ENCODE measurements at regions not wholly inside any gene's neighbourhood (a gene's known extent, or its start where the extent isn't known, plus 50 kb on each side); places are given as distances from the start of the nearest gene placed in this dataset.

DNA sequence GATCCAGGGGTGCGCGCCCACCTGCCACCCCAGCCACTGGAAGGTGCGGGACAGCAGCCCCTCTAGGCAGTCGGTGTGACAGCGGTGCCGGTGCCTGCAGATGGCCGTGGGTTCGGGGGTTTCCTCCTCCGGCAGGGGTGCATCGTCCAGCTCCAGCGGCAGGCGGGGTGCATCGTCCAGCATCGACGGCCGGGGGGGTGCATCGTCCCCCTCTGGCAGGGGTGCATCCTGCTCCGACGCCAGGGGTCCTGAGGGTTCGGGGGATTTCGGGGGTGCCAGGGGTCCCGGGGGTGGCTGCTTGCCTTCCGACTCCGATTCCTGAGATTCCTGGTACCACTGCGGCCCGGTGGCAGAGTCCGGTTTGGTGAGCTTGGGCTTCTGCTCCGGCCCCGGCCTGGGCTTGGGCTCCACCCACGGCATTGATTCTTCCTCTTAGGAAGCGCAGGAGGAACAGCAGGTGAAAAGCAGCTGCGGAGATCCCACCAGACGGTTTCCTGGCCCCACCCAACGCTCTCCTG lies 90.2 kb upstream of the RAB18 start:
- ChIA-PET CTCF (no interaction called here), POLR2A (no interaction called here)
- no peak overlapping the region for H3K27ac Mint-ChIP-seq
- no peaks in the 10 kb centered on the region for H3K36me3 Mint-ChIP-seq (ENCODE audit: low read depth)
- H3K4me3 Mint-ChIP-seq = no peak overlapping the region
- H3K9me3 Mint-ChIP-seq = no peaks in the 10 kb centered on the region
- H3K27me3 Mint-ChIP-seq = peaks cover 8% of the 10 kb centered on the region
- DNase-seq = no peak
- H3K4me1 Mint-ChIP-seq = no peaks in the 10 kb centered on the region

- H3K4me3 Mint-ChIP-seq = no peak overlapping the region
- no peaks in the 10 kb centered on the region for H3K36me3 Mint-ChIP-seq (ENCODE audit: low read depth)
- no peaks in the 10 kb centered on the region for H3K4me1 Mint-ChIP-seq
- POLR2A ChIA-PET = no interaction called here
- H3K27ac Mint-ChIP-seq = no peak overlapping the region
- no peak for DNase-seq
- no peaks in the 10 kb centered on the region for H3K9me3 Mint-ChIP-seq
- CTCF ChIA-PET = no interaction called here
- H3K27me3 Mint-ChIP-seq = peaks cover 9% of the 10 kb centered on the region
Observed at GRCh38 chr10:27413387-27413786, 90.7 kb upstream of the RAB18 start.

DNA sequence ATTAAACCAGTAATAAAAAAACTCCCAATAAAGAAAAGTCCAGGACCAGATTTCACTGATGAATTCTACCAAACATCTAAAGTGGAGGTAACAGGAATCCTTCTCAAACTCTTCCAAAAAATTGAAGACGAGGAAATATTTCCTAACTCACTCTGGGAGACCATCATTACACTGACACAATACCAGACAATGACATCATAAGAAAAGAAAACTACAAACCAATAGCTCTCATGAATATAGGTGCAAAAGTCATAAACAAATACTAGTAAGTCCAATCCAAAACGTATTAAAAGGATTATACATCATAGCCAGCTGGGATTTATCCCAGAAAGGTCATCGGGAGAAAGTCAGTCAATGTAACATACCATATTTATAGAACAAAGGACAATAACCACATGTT lies 94.0 kb upstream of the RAB18 start:
- ChIA-PET POLR2A (no interaction called here), CTCF (no interaction called here)
- H3K9me3 Mint-ChIP-seq = no peaks in the 10 kb centered on the region
- H3K27ac Mint-ChIP-seq = no peak overlapping the region
- H3K27me3 Mint-ChIP-seq = peaks cover 12% of the 10 kb centered on the region
- no peak overlapping the region for H3K4me3 Mint-ChIP-seq
- DNase-seq = no peak
- no peaks in the 10 kb centered on the region for H3K4me1 Mint-ChIP-seq
- no peaks in the 10 kb centered on the region for H3K36me3 Mint-ChIP-seq (ENCODE audit: low read depth)

GRCh38 chr10:27407271-27407670 lies 96.8 kb upstream of the RAB18 start:
- peaks cover 9% of the 10 kb centered on the region for H3K27me3 Mint-ChIP-seq
- no peaks in the 10 kb centered on the region for H3K36me3 Mint-ChIP-seq (ENCODE audit: low read depth)
- no peak for DNase-seq
- ChIA-PET POLR2A (no interaction called here), CTCF (no interaction called here)
- H3K4me1 Mint-ChIP-seq = no peaks in the 10 kb centered on the region
- no peak overlapping the region for H3K4me3 Mint-ChIP-seq
- no peaks in the 10 kb centered on the region for H3K9me3 Mint-ChIP-seq
- H3K27ac Mint-ChIP-seq = no peak overlapping the region

- ChIA-PET CTCF (no interaction called here), POLR2A (no interaction called here)
- Mint-ChIP-seq H3K4me3 (no peak overlapping the region), H3K27ac (no peak overlapping the region), H3K27me3 (peaks cover 4% of the 10 kb centered on the region), H3K4me1 (no peaks in the 10 kb centered on the region), H3K9me3 (no peaks in the 10 kb centered on the region), H3K36me3 (ENCODE audit: low read depth) (no peaks in the 10 kb centered on the region)
- DNase-seq = no peak
Observed at GRCh38 chr10:27399871-27400270, 104.2 kb upstream of the RAB18 start.

DNA sequence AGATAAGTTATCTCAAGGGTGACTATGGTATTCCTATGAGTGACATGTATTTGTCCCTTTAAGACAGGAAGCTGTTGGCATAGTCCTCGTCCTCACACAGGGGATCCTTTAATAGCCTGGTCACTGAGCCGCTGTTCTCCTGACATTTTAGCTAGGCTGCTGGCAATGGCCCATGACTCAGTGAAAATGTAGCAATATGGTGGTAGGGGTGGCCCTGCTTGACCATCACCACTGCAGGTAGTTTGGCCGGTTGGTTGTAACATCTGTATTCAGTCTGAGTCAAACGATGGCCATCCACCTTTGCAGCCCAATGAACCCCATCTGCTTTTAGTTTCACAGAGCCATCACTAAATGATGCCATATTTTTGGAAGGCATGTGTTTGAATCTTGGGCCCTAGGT lies 110.1 kb upstream of the RAB18 start:
- no peaks in the 10 kb centered on the region for H3K4me1 Mint-ChIP-seq
- ChIA-PET CTCF (no interaction called here), POLR2A (no interaction called here)
- DNase-seq = no peak
- no peak overlapping the region for H3K4me3 Mint-ChIP-seq
- no peak overlapping the region for H3K27ac Mint-ChIP-seq
- peaks cover 9% of the 10 kb centered on the region for H3K27me3 Mint-ChIP-seq
- H3K36me3 Mint-ChIP-seq (ENCODE audit: low read depth) = no peaks in the 10 kb centered on the region
- H3K9me3 Mint-ChIP-seq = no peaks in the 10 kb centered on the region

DNA sequence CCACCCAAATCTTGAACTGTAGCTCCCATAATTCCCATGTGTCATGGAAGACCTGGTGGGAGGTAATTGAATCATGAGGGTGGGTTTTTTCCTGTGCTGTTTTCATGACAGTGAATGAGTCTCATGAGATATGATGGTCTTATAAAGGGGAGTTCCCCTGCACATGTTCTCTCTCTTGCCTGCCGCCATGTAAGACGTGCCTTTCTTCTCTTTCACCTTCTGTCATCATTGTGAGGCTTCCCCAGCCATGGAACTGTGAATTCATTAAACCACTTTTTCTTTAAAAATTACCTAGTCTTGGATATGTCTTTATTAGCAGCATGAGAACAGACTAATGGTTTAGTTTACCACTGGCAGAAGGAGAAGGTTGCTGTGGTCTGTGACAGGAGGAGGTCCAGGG lies 111.5 kb upstream of the RAB18 start:
- peaks cover 13% of the 10 kb centered on the region for H3K27me3 Mint-ChIP-seq
- H3K4me3 Mint-ChIP-seq = no peak overlapping the region
- H3K9me3 Mint-ChIP-seq = no peaks in the 10 kb centered on the region
- DNase-seq = no peak
- CTCF ChIA-PET = no interaction called here
- POLR2A ChIA-PET = no interaction called here
- no peak overlapping the region for H3K27ac Mint-ChIP-seq
- no peaks in the 10 kb centered on the region for H3K4me1 Mint-ChIP-seq
- H3K36me3 Mint-ChIP-seq (ENCODE audit: low read depth) = no peaks in the 10 kb centered on the region

DNA sequence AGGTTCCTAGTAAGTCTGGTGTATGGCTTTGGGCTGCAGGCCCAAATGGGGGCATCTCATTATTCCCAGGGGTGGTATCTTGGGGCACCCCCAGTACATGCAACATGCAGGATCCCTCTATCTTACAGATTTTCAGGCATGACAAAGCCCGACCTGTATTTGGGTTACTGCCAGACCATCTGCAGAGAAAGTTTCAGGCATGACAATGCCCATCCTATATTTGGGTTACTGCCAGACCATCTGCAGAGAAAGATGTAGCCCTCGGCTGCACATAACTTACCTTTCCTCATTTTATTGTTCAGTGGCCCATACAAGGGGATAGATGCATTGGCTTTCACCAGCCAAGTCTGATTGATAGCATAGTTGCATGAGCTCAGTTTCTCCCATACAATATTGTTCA lies 112.2 kb upstream of the RAB18 start:
- no peaks in the 10 kb centered on the region for H3K4me1 Mint-ChIP-seq

GRCh38 chr10:27391325-27391724 lies 112.8 kb upstream of the RAB18 start:
- Mint-ChIP-seq H3K36me3 (ENCODE audit: low read depth) (no peaks in the 10 kb centered on the region), H3K9me3 (no peaks in the 10 kb centered on the region), H3K4me1 (no peaks in the 10 kb centered on the region), H3K27me3 (peaks cover 14% of the 10 kb centered on the region), H3K27ac (no peak overlapping the region), H3K4me3 (no peak overlapping the region)
- CTCF ChIA-PET = no interaction called here
- POLR2A ChIA-PET = no interaction called here
- no peak for DNase-seq

More for the DNA sequence above, 112.2 kb upstream of the RAB18 start:
- Mint-ChIP-seq H3K4me3 (no peak overlapping the region), H3K36me3 (ENCODE audit: low read depth) (no peaks in the 10 kb centered on the region), H3K27ac (no peak overlapping the region), H3K27me3 (peaks cover 13% of the 10 kb centered on the region), H3K9me3 (no peaks in the 10 kb centered on the region)
- ChIA-PET CTCF (no interaction called here), POLR2A (no interaction called here)
- DNase-seq = no peak

GRCh38 chr10:27390681-27391080 lies 113.4 kb upstream of the RAB18 start:
- H3K9me3 Mint-ChIP-seq = no peaks in the 10 kb centered on the region
- no peak for DNase-seq
- H3K27me3 Mint-ChIP-seq = peaks cover 14% of the 10 kb centered on the region
- no peak overlapping the region for H3K4me3 Mint-ChIP-seq
- ChIA-PET CTCF (no interaction called here), POLR2A (no interaction called here)
- H3K36me3 Mint-ChIP-seq (ENCODE audit: low read depth) = no peaks in the 10 kb centered on the region
- H3K27ac Mint-ChIP-seq = no peak overlapping the region
- no peaks in the 10 kb centered on the region for H3K4me1 Mint-ChIP-seq

- ChIA-PET POLR2A (no interaction called here), CTCF (no interaction called here)
- H3K36me3 Mint-ChIP-seq (ENCODE audit: low read depth) = no peaks in the 10 kb centered on the region
- no peak overlapping the region for H3K4me3 Mint-ChIP-seq
- no peak for DNase-seq
- H3K4me1 Mint-ChIP-seq = no peaks in the 10 kb centered on the region
- H3K27me3 Mint-ChIP-seq = peaks cover 15% of the 10 kb centered on the region
- no peak overlapping the region for H3K27ac Mint-ChIP-seq
- H3K9me3 Mint-ChIP-seq = no peaks in the 10 kb centered on the region
Observed at GRCh38 chr10:27388761-27389399, 115.2 kb upstream of the RAB18 start.

DNA sequence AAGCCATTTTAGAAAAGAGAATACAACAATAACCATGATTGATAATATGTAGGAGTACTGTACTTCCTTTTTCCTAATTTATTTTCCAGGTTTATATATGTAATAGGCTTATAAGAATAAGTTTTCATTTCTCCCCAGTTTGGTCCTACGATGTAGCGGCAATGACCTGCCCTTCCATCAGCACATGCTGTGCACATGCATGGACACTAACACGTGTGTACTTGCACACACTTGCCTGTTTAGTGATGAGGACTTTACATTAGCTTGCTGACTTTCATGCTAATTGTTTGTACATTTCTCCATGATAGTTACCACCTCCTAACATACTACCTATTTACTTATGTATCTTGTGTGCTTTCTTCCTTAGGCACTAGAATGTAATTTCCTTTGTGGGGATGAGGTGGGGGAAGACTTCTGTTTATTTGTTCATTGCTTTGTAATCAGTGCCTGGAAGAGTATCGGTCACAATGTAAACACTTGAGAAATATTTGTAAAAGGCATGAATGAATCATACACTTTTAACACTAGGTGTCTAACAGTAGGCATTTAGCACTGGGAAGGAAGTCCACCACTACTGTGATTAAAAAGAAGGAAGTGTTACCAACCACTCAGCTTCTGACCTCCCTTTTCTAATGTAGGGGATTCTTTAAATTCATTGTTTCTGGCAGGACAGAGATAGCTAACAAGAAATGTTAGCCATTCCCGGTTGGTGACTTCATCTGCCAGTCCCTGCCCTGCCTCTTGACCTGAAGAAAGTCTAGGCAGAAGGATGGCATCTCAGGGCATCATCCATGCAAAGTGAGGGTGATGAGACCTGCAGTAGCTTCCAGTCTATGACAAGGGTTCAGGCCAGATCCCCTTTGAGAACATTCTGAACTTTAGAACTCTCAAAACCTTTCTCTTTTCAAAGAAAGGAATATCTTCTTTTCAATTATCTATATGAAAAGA lies 120.2 kb upstream of the RAB18 start:
- Mint-ChIP-seq H3K4me3 (no peak overlapping the region), H3K27me3 (peaks cover 12% of the 10 kb centered on the region), H3K9me3 (peaks cover 4% of the 10 kb centered on the region), H3K27ac (no peak overlapping the region), H3K4me1 (no peaks in the 10 kb centered on the region), H3K36me3 (ENCODE audit: low read depth) (no peaks in the 10 kb centered on the region)
- POLR2A ChIA-PET = no interaction called here
- DNase-seq = no peak
- CTCF ChIA-PET = no interaction called here

DNA sequence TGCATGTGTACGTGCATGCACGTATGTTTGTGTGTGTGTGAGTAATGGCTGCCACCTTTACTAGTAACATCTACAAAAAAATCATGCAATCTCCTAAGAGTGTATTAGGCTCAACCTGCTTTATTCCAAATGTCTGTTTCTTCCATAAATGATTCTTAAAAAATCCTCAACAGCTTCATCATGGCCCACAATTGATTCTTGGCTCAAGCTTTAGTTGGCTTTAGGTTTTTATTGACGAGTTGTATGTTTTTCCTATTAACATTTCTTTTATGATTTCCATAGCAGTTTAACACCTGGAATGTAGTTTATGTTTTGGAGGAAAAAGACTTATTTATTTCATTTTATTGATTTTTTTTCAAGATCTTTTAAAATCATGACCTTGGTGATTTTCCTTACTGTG lies 121.9 kb upstream of the RAB18 start:
- Mint-ChIP-seq H3K27ac (no peak overlapping the region), H3K4me1 (no peaks in the 10 kb centered on the region), H3K9me3 (peaks cover 4% of the 10 kb centered on the region), H3K36me3 (ENCODE audit: low read depth) (no peaks in the 10 kb centered on the region), H3K27me3 (peaks cover 11% of the 10 kb centered on the region), H3K4me3 (no peak overlapping the region)
- CTCF ChIA-PET = no interaction called here
- DNase-seq = no peak
- POLR2A ChIA-PET = no interaction called here

DNA sequence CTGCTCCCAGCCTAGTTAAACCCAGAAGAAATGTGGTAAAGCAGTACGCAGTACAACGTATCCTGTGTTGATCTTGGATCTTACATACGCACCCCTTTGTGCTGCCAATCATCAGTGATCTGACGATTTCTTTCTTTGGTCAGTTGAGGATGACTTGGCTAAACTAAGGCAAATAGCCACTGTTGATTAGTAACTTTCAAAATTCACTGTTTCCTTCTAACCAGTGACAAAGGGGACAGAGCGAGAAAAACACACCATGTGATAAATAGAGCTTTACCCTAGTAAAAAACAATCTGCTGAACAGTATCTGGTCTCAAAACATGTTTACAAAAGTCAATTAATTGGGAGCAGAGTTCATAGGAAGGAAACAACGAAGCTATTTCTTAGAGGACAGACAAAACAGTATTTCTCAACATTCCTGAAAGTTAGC lies 123.2 kb upstream of the RAB18 start:
- Mint-ChIP-seq H3K4me3 (no peak overlapping the region), H3K36me3 (ENCODE audit: low read depth) (no peaks in the 10 kb centered on the region), H3K9me3 (peaks cover 4% of the 10 kb centered on the region), H3K27me3 (peaks cover 14% of the 10 kb centered on the region), H3K27ac (no peak overlapping the region), H3K4me1 (no peaks in the 10 kb centered on the region)
- CTCF ChIA-PET = no interaction called here
- no peak for DNase-seq
- POLR2A ChIA-PET = no interaction called here
